ENCODE measurements at regions not wholly inside any gene's neighbourhood (a gene's known extent, or its start where the extent isn't known, plus 50 kb on each side); places are given as distances from the start of the nearest gene placed in this dataset.

DNA sequence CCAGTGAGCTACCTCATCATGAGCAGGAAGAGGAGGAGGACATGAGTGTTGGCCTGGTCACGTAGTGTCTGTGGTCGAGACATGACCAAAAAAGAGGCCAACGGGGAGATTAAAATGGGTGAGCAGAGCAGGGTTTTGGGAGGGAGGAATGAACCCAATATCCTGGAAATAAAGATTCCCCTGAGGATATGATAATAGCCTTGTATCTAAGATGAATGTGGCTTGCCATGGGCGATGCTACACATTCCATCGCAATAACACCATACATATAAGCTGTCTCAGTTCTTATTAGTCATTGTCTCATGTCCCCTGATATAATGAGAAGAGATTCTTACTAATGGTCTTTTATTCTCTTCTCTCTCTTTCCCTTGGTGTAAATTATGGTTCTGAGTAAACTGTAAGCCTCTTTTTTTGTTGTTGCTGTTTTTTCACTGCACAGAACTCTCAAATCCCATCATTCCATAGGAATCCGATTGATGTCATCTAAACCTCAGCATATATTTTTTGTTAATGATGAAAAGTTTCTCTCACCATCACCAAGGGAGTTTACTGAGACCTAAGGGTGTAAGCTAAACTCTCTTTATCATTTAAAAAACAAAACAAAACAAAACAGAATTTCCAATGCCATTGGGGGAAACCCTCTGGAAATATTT, 550.4 kb upstream of the AMELY start:
- TF ChIP-seq, protein P1, sequence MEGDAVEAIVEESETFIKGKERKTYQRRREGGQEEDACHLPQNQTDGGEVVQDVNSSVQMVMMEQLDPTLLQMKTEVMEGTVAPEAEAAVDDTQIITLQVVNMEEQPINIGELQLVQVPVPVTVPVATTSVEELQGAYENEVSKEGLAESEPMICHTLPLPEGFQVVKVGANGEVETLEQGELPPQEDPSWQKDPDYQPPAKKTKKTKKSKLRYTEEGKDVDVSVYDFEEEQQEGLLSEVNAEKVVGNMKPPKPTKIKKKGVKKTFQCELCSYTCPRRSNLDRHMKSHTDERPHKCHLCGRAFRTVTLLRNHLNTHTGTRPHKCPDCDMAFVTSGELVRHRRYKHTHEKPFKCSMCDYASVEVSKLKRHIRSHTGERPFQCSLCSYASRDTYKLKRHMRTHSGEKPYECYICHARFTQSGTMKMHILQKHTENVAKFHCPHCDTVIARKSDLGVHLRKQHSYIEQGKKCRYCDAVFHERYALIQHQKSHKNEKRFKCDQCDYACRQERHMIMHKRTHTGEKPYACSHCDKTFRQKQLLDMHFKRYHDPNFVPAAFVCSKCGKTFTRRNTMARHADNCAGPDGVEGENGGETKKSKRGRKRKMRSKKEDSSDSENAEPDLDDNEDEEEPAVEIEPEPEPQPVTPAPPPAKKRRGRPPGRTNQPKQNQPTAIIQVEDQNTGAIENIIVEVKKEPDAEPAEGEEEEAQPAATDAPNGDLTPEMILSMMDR (IDR thresholded peaks at IDR 0.05), result no peak
- TF ChIP-seq POLR2A (IDR thresholded peaks at IDR 0.05), result no peak
